ENCODE measurements at regions not wholly inside any gene's neighbourhood (a gene's known extent, or its start where the extent isn't known, plus 50 kb on each side); places are given as distances from the start of the nearest gene placed in this dataset.
"Not testable (repeated sequence)": the region's sequence is repeated elsewhere in the genome, so short reads cannot be mapped to it uniquely, and the experiment has no call there.

- no peak for DNase-seq
These were observed 150.4 kb upstream of the SLC6A11 start for GRCh38 chr3:10665592-10665991.

DNA sequence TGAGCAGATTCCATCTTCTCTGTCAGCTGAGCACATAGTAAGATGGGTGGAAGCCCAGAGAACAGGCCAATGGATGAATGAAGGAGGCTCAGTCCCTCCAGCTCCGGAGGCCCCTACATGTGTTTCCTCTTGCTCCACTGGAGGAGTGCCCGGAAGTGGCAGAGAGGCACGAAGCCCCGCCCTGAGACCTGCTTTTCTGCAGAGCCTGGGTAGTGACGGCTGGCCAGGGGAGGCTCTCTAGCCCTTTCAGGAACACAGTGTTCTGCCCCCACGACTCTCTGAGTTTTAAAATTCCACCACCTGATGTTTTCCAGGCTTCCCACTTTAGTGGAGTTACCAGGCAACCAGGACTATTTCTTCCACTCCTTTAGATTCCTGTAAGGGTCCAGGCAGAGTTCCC lies 149.4 kb upstream of the SLC6A11 start:
- no peak for DNase-seq

GRCh38 chr3:10667269-10667668 lies 148.8 kb upstream of the SLC6A11 start:
- DNase-seq: no peak

- no peak for DNase-seq
These were observed 148.0 kb upstream of the SLC6A11 start for GRCh38 chr3:10667901-10668476.

DNA sequence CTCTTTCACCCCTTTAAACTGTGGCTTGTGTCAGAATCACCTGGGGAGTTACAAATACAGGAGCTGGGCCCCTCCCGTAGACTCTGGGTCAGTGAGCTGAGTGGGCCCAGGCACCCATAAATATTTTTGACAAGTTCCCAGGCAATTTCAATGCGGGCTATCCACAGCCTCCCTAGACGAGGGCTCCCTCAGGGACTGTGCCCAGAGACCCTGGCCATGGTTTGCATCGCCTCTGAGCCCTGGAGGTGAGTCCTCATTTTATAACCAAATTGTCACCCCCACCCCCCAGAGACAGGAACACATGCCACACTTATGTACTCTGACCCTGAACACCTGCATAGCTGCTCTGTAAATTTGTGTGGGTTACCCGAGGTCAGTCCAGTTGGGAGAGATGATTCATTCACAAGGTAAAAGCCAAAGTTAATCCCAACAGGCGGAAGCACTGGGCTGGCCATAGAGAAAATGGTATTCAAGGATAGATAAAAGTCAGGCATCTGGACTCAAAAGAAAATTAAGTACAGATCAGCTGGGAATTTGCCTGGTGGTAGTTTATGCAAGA lies 146.5 kb upstream of the SLC6A11 start:
- DNase-seq: no peak

- no peak for DNase-seq
These were observed 143.6 kb upstream of the SLC6A11 start for GRCh38 chr3:10672422-10672821.

GRCh38 chr3:10674578-10674977 lies 141.4 kb upstream of the SLC6A11 start:
- no peak for DNase-seq

- DNase-seq: no peak
These were observed 139.1 kb upstream of the SLC6A11 start for GRCh38 chr3:10676905-10677304.

- no peak for DNase-seq
These were observed 137.1 kb upstream of the SLC6A11 start for GRCh38 chr3:10678796-10679376.

DNA sequence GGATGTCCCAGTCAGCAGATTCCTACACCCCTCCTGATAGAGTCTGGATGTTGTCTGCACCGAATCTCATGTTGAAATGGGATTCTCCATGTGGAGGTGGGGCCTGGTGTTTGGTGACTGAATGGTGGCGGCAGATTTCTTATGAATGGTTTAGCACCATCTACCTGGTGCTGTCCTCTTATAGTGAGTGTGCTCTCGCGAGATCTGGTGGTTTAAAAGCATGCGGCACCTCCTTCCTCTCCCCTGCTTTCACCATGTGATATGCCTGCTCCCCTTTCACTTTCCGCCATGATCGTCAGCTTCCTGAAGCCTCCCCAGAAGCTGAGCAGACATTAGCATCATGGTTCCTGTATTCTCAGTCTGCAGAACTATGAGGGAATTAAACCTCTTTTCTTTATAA lies 135.2 kb upstream of the SLC6A11 start:
- no peak for DNase-seq

DNA sequence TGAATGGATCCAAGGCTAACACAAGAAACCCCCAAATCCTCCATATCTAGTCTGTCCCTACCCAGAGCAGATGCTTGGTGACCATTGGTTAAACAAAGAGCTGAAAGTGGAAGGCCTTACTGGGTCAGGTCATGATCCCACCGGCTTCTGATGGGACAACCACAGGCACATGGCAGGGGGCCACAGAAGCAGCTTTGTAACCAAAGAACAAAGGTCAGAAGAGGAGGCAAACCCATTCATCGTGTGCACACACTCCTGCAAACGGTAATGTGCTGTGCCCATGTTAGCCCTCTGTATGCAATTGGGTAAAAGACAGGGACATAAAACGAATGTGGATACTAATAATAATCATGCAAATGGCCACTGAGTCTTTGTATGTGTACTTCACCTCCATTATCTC lies 133.3 kb upstream of the SLC6A11 start:
- DNase-seq: no peak

GRCh38 chr3:10683106-10683505 lies 132.9 kb upstream of the SLC6A11 start:
- no peak for DNase-seq

- DNase-seq: no peak
These were observed 127.9 kb upstream of the SLC6A11 start for GRCh38 chr3:10688126-10688525.

DNA sequence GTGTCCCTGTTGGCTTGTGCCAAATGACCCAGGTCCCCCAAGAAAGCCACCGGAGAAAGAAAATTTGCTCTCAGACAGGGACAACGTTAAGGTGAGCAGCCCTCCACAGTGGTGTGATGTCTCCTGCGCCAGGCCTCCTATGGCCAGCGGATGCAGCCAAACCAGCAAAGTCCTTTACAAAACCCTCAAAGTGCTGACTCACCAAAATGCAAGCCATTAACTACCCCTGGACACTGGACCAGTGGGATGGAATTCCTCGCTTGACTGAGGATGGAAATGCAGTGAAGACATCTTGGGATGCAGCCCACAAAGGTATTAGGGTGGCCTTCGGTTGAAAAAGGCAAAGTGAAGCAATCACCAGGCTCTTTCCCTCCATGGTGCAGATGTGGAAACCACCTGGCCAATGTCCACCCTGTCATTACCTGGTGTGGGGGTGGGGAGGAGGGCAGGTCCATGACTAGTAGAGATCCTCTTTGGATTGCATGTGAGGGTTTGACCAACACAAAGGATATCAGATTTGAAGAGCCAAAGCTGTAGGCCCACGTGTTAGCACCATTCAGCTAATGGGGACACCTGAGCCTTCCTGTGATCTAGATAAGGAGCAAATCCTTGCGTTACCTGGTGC lies 127.4 kb upstream of the SLC6A11 start:
- DNase-seq: no peak

DNA sequence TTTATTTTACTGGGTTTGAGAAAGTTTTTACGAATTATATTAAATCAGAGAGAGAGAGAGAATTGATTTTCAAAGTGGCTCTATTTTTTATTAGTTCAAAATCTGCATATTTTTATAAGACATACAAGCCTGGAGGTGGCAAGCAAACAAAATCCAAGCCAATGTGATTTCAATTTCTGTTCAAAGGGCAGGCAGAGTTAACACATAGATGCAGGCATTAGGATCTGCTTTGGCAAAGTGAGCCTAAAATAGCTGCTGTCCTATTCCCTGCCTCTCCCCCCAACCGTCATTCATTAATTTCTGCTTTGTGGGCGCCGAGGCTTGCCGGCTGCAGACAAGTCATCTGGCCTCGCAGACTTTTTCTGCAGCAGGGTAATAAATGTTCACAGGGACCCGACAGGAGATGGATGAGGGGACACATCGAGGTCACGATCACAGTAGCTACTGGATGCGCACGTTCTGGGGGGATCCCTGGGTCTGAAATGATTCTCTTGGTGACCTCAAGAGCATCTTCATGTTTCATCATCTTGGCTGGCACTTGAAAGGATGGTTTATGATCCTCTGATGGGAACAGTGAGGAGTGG lies 123.9 kb upstream of the SLC6A11 start:
- no peak for DNase-seq

DNA sequence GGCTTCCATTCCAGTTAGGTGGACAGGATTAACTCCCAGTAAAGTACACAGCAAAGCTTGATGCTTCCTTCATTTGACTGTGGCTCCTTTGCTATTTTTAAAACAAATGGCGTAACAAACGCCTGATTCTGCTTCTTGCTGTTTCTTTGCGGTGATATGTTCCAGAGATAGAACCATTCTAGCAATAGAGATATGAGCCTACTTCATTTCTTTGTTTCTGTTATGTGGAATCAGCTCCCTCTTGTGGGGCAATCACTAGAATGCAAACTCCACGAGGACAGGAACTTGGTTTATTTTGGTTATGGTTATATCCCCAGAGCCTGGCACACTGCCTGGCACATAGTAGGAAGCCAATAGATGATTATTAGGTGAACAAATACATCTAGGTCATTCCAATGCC lies 122.6 kb upstream of the SLC6A11 start:
- DNase-seq: no peak

DNA sequence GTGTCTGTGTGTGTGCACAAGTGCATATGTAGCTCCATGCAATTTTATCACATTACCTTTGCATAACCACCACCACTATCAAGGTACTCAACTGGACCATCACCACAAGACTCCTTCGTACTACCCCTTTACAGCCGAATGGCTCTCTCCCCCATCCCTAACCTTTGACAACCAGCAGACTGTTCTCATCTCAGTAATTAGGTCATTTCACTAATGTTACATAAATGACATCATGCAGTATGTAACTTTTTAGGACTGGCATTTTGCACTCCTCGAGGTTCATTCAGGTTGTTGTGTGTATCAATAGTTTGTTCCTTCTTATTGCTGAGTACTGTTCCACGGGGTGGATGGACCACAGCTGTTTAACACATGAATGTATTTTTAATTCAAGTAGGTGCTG lies 121.8 kb upstream of the SLC6A11 start:
- no peak for DNase-seq

DNA sequence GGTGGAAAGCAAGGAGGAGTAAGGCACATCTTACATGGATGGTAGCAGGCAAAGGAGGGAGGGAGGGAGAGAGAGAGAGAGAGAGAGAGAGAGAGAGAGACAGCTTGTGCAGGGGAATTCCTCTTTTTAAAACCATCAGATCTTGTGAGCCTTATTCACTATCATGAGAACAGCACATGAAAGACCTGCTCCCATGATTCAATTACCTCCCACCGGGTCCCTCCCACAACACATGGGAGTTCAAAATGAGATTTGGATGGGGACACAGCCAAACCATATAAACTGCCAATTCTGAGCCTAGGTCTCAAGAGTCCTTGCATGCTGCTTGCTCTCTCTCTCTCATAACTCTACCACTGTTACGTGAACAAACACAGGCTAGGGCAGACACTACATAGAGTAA lies 120.8 kb upstream of the SLC6A11 start:
- DNase-seq: not testable (repeated sequence)

GRCh38 chr3:10695595-10696285 lies 120.3 kb upstream of the SLC6A11 start:
- DNase-seq: no peak

DNA sequence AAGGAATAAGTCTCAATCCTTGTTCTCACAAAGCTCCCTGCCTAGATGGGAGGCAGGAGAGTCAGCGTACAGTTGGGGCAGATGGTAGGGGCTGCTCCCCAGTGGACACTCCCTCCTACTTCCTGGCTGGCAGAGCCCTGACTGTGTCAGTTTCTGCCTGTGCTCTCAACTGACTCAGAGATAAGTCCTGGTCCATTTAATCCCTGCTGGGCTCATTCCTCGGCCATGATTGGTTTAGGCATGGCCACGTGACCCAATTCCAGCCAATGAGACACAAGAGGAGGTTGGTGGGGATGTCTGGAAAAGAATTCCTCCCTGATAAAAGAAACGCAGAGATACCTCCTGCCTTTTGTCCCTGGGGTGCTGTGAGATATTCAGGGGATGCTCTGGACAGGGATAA lies 118.1 kb upstream of the SLC6A11 start:
- DNase-seq: no peak

GRCh38 chr3:10700821-10701220 lies 115.2 kb upstream of the SLC6A11 start:
- no peak for DNase-seq

GRCh38 chr3:10702961-10703740 lies 112.9 kb upstream of the SLC6A11 start:
- DNase-seq: no peak
